ENCODE measurements at regions not wholly inside any gene's neighbourhood (a gene's known extent, or its start where the extent isn't known, plus 50 kb on each side); places are given as distances from the start of the nearest gene placed in this dataset.

DNA sequence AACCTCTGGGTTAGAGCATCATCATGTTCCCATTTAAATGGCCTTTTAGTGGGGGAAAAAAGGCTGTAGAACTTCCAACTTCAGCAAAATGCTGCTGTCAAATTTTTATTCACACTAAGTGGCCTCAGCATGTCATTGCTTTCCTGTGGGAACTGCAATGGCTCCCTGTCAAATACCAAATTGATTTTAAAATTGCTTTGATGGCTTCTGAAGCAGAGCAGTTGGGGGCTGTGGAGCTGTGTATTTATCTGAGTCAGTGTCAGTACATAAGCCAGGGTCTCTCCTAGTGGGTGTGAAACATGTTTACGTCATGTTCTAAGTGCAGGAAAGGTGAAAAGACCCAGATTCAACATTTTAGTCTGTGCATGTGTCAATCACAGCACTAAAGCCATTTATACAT lies 171.3 kb downstream of the CDH19 start:
- CTCF ChIA-PET, result no interaction called here

More for the DNA sequence above, 171.3 kb downstream of the CDH19 start:
- ChIA-PET POLR2A (no interaction called here), RAD21 (ENCODE audit: low non-redundant PET in 1 of 2, low total read pairs in 2 of 2, uncharacterized antibody in 2 of 2, unreplicated experiment in 2 of 2) (no interaction called here)
- Histone ChIP-seq H4K20me1 (ENCODE audit: insufficient read depth) (no peaks in the 10 kb centered on the region), H3K79me2 (ENCODE audit: insufficient read depth, low read length) (no peaks in the 10 kb centered on the region), H3K4me2 (ENCODE audit: low read length) (no peak overlapping the region), H3K9ac (ENCODE audit: low read length) (no peak overlapping the region), H3K9me2 (ENCODE audit: insufficient read depth) (no peaks in the 10 kb centered on the region), H3K36me3 (ENCODE audit: control insufficient read depth in 1 of 2, insufficient read depth in 2 of 2, low read length in 2 of 2) (no peaks in the 10 kb centered on the region), H3K27ac (ENCODE audit: low read depth, low read length) (no peak overlapping the region), H2AFZ (ENCODE audit: low read depth, low read length, poor library complexity, severe bottlenecking) (no peak overlapping the region), H3K9me3 (ENCODE audit: control insufficient read depth in 1 of 2, insufficient read depth in 1 of 2, low read depth in 1 of 2, low read length in 2 of 2) (peaks cover 8 to 18% of the 10 kb centered on the region in 2 experiments; a peak in 2 of 4 replicates), H3K4me3 (replicated peaks in 1 of 2; ENCODE audit: low read depth in 1 of 2, low read length in 2 of 2) (no peak overlapping the region), H3K27me3 (ENCODE audit: insufficient read depth, low read length) (no peaks in the 10 kb centered on the region), H3K4me1 (ENCODE audit: control insufficient read depth in 1 of 2, insufficient read depth in 2 of 2, low read length in 2 of 2) (no peaks in the 10 kb centered on the region)
- DNase-seq (ENCODE audit: low read depth, low spot score), result no peak
- no peak for ATAC-seq
- TF ChIP-seq, protein P1, sequence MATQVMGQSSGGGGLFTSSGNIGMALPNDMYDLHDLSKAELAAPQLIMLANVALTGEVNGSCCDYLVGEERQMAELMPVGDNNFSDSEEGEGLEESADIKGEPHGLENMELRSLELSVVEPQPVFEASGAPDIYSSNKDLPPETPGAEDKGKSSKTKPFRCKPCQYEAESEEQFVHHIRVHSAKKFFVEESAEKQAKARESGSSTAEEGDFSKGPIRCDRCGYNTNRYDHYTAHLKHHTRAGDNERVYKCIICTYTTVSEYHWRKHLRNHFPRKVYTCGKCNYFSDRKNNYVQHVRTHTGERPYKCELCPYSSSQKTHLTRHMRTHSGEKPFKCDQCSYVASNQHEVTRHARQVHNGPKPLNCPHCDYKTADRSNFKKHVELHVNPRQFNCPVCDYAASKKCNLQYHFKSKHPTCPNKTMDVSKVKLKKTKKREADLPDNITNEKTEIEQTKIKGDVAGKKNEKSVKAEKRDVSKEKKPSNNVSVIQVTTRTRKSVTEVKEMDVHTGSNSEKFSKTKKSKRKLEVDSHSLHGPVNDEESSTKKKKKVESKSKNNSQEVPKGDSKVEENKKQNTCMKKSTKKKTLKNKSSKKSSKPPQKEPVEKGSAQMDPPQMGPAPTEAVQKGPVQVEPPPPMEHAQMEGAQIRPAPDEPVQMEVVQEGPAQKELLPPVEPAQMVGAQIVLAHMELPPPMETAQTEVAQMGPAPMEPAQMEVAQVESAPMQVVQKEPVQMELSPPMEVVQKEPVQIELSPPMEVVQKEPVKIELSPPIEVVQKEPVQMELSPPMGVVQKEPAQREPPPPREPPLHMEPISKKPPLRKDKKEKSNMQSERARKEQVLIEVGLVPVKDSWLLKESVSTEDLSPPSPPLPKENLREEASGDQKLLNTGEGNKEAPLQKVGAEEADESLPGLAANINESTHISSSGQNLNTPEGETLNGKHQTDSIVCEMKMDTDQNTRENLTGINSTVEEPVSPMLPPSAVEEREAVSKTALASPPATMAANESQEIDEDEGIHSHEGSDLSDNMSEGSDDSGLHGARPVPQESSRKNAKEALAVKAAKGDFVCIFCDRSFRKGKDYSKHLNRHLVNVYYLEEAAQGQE (IDR thresholded peaks at IDR 0.05; ENCODE audit: low read depth), result no peak
- no peak for TF ChIP-seq RAD21 (IDR thresholded peaks at IDR 0.05; ENCODE audit: low read depth)
- no peak for TF ChIP-seq EGR1 (IDR thresholded peaks at IDR 0.05; ENCODE audit: low read depth)
- no peak for TF ChIP-seq POLR2A (IDR thresholded peaks at IDR 0.05; ENCODE audit: borderline replicate concordance, extremely low read depth, insufficient read depth, insufficient read length)
- TF ChIP-seq, protein P2, sequence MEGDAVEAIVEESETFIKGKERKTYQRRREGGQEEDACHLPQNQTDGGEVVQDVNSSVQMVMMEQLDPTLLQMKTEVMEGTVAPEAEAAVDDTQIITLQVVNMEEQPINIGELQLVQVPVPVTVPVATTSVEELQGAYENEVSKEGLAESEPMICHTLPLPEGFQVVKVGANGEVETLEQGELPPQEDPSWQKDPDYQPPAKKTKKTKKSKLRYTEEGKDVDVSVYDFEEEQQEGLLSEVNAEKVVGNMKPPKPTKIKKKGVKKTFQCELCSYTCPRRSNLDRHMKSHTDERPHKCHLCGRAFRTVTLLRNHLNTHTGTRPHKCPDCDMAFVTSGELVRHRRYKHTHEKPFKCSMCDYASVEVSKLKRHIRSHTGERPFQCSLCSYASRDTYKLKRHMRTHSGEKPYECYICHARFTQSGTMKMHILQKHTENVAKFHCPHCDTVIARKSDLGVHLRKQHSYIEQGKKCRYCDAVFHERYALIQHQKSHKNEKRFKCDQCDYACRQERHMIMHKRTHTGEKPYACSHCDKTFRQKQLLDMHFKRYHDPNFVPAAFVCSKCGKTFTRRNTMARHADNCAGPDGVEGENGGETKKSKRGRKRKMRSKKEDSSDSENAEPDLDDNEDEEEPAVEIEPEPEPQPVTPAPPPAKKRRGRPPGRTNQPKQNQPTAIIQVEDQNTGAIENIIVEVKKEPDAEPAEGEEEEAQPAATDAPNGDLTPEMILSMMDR (IDR thresholded peaks at IDR 0.05 in 2 of 3, conservative IDR thresholded peaks at IDR 0.05 in 1 of 3; ENCODE audit: borderline replicate concordance in 1 of 3, insufficient read depth in 1 of 3, low read depth in 2 of 3, low read length in 2 of 3), result no peak
- TF ChIP-seq CEBPB (IDR thresholded peaks at IDR 0.05; ENCODE audit: low read depth), result no peak
- TF ChIP-seq, protein P3, sequence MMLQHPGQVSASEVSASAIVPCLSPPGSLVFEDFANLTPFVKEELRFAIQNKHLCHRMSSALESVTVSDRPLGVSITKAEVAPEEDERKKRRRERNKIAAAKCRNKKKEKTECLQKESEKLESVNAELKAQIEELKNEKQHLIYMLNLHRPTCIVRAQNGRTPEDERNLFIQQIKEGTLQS (IDR thresholded peaks at IDR 0.05), result no peak
- no peak for TF ChIP-seq SRF (IDR thresholded peaks at IDR 0.05; ENCODE audit: low read depth)
- no peak for TF ChIP-seq JUND (IDR thresholded peaks at IDR 0.05)
- TF ChIP-seq ELF1 (IDR thresholded peaks at IDR 0.05; ENCODE audit: borderline replicate concordance, low read depth), result no peak
- intact Hi-C loops (cut with micrococcal nuclease), result no loop called here
- BruUV-seq (replicated peaks), result no TSS peak

Measured in HCT116 (cell line).